Cardiac fibroblast (primary cell): ENCODE measurements at regions not wholly inside any gene's neighbourhood (a gene's known extent, or its start where the extent isn't known, plus 50 kb on each side); places are given as distances from the start of the nearest gene placed in this dataset.
A peak's percentile ranks its signal among the peaks of the same experiment; 100 is the strongest.
"Not testable (repeated sequence)": the region's sequence is repeated elsewhere in the genome, so short reads cannot be mapped to it uniquely, and the experiment has no call there.

Source experiments
- DNase-seq, 2 donors: peaks; one replicate each; pipeline versions ENCODE4 v3.0.0 to v3.0.0-alpha.2; 2010; ENCODE audit warnings: low read depth in 2 of 2
- H3K4me3 ChIP-seq, 2 donors: replicated peaks in 1 of 2; 1 replicate in 1 of 2; 2 replicates in 1 of 2; pipeline ENCODE4 v1.5.1; 2011; ENCODE audit warnings: low read depth in 2 of 2, low read length in 2 of 2, mild to moderate bottlenecking in 2 of 2, moderate library complexity in 1 of 2
- TF ChIP-seq, protein P1 (sequence below): IDR thresholded peaks from one replicate; pipeline ENCODE4 v1.5.1; 2011; ENCODE audit warnings: low read depth, mild to moderate bottlenecking, low read length, inconsistent platforms

DNA sequence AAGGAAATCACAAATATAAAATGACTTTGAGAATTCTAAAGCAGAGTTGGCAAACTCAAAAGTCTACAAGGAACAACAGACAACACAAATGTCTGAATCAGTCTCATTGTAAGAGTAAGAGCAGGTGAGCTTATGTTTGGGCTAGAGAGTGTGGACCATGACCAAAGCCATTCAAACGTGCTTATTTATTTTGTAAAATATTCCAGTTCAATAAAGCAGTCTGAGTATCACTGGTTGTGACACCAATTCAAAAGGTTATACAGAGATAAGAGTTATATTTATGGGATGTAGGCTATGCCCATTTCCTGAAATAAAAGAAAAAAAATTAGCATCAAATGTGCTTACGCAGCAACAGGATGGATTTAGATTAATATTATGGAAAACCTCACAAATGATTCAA is 251.6 kb downstream of the KLF5 start:
- TF ChIP-seq, protein P1, sequence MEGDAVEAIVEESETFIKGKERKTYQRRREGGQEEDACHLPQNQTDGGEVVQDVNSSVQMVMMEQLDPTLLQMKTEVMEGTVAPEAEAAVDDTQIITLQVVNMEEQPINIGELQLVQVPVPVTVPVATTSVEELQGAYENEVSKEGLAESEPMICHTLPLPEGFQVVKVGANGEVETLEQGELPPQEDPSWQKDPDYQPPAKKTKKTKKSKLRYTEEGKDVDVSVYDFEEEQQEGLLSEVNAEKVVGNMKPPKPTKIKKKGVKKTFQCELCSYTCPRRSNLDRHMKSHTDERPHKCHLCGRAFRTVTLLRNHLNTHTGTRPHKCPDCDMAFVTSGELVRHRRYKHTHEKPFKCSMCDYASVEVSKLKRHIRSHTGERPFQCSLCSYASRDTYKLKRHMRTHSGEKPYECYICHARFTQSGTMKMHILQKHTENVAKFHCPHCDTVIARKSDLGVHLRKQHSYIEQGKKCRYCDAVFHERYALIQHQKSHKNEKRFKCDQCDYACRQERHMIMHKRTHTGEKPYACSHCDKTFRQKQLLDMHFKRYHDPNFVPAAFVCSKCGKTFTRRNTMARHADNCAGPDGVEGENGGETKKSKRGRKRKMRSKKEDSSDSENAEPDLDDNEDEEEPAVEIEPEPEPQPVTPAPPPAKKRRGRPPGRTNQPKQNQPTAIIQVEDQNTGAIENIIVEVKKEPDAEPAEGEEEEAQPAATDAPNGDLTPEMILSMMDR = no peak

DNA sequence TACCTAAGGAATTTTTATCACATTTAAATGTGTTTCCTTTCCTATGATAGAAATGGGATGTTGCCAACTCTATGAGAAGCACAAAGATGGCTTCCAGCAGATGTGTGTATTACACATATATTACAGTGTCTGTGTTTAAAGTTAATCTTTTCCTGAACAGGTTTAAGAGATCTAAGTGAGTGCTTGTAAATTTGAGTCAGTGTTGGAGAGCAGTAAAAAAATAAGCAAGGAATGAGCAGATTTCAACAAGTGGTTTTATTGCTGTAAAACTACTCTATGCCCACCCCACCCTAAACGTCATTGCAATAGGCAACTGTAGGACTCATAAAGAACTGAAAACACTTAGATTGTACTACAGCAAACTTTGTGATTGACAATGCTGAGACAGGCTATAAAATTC is 248.7 kb downstream of the KLF5 start:
- H3K4me3 ChIP-seq = no peak overlapping the region
- TF ChIP-seq, protein P1 = no peak
- no peak for DNase-seq

More for the DNA sequence above, 251.6 kb downstream of the KLF5 start:
- DNase-seq = no peak
- no peak overlapping the region for H3K4me3 ChIP-seq

DNA sequence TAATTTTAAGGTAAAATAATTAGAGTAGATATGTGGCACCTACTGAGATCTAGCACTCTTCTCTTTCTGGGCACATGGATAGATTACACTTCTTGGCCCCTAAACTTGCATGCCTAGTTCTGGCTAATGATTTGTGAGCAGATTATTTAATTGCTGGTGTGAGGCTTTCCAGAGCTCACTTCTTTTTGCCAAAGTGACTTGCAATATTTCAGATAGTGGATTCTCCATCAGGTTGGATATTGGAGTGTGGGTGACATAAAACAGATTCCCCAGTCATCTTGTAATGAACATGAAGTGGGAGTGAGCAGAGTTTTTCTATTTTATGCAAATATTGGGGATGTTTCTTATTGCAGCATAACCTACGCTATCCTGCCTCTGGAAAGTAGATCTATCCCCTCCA is 247.9 kb downstream of the KLF5 start:
- H3K4me3 ChIP-seq = no peak overlapping the region
- no peak for DNase-seq
- TF ChIP-seq, protein P1 = no peak

DNA sequence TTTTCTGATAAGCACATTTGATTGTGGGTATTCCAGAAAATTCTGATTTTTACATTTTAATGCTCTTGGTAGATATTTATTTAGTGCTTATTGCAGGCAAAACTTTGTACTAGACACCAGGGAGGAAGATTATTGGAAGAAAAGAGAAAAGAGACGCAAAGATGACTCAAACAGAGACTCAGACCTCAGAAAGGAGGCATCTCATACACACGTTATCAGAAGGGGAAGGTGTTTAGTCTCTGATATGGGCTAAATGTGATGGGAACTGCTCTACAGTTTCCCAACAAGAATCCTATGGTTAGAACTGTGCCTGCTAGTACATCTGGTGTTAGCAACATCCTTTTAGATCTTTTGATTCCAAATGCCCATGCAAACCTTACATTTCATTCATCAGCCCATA is 245.6 kb downstream of the KLF5 start:
- H3K4me3 ChIP-seq = no peak overlapping the region
- DNase-seq = no peak
- TF ChIP-seq, protein P1 = no peak

DNA sequence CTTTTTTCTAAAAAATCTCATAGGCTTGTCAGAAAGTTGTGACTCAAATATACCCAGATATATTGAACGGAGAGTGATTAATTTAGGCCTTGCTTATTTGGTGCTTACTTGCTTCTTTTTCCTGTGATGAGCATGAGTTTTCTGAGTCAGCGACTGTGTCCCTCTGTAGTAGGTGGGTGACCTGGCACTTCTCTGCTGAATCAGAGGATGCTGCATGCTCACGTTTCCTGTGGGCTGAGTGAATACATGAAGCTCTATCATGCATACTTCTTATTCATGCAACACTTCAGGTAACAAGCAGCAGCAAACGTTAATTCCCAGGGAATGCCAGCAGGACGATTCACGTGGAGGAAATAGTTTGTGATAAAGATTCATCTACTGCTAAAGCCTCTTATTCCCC is 245.0 kb downstream of the KLF5 start:
- no peak overlapping the region for H3K4me3 ChIP-seq
- TF ChIP-seq, protein P1 = no peak
- peak; percentile 3 to 55 for DNase-seq

DNA sequence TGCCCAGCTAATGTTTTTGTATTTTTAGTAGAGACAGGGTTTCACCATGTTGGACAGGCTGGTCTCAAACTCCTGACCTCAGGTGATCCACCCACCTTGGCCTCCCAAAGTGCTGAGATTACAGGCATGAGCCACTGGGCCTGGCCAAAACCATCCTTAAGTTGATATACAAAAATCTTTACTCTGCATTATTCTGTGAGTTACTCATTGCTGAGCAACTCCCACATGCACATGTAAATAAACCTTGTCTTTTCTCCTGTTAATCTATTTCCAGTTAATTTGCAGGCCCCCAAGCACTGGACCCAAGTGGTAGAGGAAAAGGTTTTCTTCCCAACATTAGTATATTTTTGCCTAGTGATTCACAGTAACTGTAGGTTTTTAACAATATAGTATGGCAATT is 242.8 kb downstream of the KLF5 start:
- not testable (repeated sequence) for H3K4me3 ChIP-seq, DNase-seq

DNA sequence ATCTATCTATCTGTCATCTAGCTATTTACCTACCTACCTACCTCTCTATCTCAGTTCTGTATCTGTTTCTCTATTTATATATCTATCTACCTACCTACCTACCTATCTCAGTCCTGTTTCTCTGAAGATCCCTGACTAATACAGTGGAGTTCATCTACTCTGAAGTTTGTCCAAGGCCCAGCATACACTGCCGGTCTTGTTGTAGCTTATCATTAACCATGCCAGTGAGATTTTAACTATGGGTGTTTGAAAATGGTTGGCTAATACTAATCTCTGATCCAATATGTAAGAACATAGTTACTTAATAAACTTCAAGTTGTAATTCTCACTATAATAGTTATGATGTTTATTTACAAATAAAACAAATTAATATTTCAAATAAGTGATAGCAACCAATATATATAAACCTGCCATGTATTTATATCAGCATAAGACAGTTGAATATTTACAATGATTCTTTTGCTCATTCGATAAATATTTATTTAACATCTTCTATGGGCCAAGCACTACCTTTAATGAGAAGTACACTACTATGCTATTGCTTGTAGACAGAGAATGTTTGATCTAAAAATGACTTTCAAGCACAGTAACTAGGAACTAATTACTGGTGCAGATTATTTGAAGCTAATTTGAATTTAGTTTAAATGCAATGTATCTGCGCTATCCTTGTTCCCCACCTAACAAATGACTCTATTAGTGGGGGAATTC is 242.1 kb downstream of the KLF5 start:
- H3K4me3 ChIP-seq = no peak overlapping the region
- DNase-seq = no peak
- TF ChIP-seq, protein P1 = no peak
